Mesenchymal stem cell (in vitro differentiated cells and primary cell): ENCODE measurements at regions not wholly inside any gene's neighbourhood (a gene's known extent, or its start where the extent isn't known, plus 50 kb on each side); places are given as distances from the start of the nearest gene placed in this dataset.

Experiments used
- DNase-seq: peaks from one replicate; pipeline ENCODE4 v3.0.0-alpha.2; 2013
- H2AFZ ChIP-seq: one replicate; pipeline ENCODE4 v1.6.1; 2013; ENCODE audit warnings: low read depth, mild to moderate bottlenecking, control low read depth, inconsistent platforms, low read length, moderate library complexity
- H2AK5ac ChIP-seq: 2 replicates; pipeline ENCODE4 v1.6.1; 2013; ENCODE audit warnings: low read length, moderate library complexity, mild to moderate bottlenecking, inconsistent platforms; ENCODE audit not compliant: severe bottlenecking
- H2BK120ac ChIP-seq: one replicate; pipeline ENCODE4 v1.6.1; 2013; ENCODE audit warnings: low read depth, mild to moderate bottlenecking, inconsistent platforms, low read length, moderate library complexity
- H2BK12ac ChIP-seq, 2 experiments: one replicate each; pipeline ENCODE4 v1.6.1; 2013; ENCODE audit warnings: inconsistent platforms in 2 of 2, low read length in 2 of 2, mild to moderate bottlenecking in 2 of 2, moderate library complexity in 2 of 2, control low read depth in 1 of 2
- H2BK15ac ChIP-seq: one replicate; pipeline ENCODE4 v1.6.1; 2013; ENCODE audit warnings: mild to moderate bottlenecking, low read depth, inconsistent platforms; ENCODE audit not compliant: poor library complexity, severe bottlenecking
- H2BK5ac ChIP-seq: 2 replicates; pipeline ENCODE4 v1.6.1; 2013; ENCODE audit warnings: low read depth, mild to moderate bottlenecking, low read length, control low read depth, inconsistent platforms; ENCODE audit not compliant: poor library complexity, severe bottlenecking
- H3K14ac ChIP-seq, 2 experiments: one replicate each; pipeline ENCODE4 v1.6.1; 2013; ENCODE audit warnings: inconsistent platforms in 2 of 2, low read length in 2 of 2, control low read depth in 1 of 2, mild to moderate bottlenecking in 1 of 2, moderate library complexity in 1 of 2
- H3K18ac ChIP-seq, 2 experiments: one replicate each; pipeline ENCODE4 v1.6.1; 2013; ENCODE audit warnings: inconsistent platforms in 2 of 2, low read length in 2 of 2, control low read depth in 1 of 2, low read depth in 1 of 2, mild to moderate bottlenecking in 1 of 2
- H3K23ac ChIP-seq, 2 experiments: one replicate each; pipeline ENCODE4 v1.6.1; 2013; ENCODE audit warnings: inconsistent platforms in 2 of 2, low read length in 2 of 2, mild to moderate bottlenecking in 2 of 2, moderate library complexity in 2 of 2, control low read depth in 1 of 2
- H3K27ac ChIP-seq: 2 replicates; pipeline ENCODE4 v1.5.1; 2013; ENCODE audit warnings: mild to moderate bottlenecking, moderate library complexity, low read length, control low read depth, inconsistent platforms; ENCODE audit not compliant: poor library complexity, severe bottlenecking
- H3K27me3 ChIP-seq, 2 experiments: 2 replicates each; pipeline versions ENCODE4 v1.6.1 to v1.7.0; 2013; ENCODE audit warnings: low read length in 2 of 2, mild to moderate bottlenecking in 2 of 2, moderate library complexity in 2 of 2, control low read depth in 1 of 2, inconsistent platforms in 1 of 2; ENCODE audit not compliant: control insufficient read depth in 1 of 2, insufficient read depth in 1 of 2
- H3K36me3 ChIP-seq, 2 experiments: 2 replicates each; pipeline versions ENCODE4 v1.6.1 to v1.7.0; 2013; ENCODE audit warnings: low read length in 2 of 2, control low read depth in 1 of 2, inconsistent platforms in 1 of 2, low read depth in 1 of 2, mild to moderate bottlenecking in 1 of 2; ENCODE audit not compliant: insufficient read depth in 2 of 2, control insufficient read depth in 1 of 2
- H3K4ac ChIP-seq, 2 experiments: one replicate each; pipeline ENCODE4 v1.6.1; 2013; ENCODE audit warnings: inconsistent platforms in 2 of 2, low read length in 2 of 2, mild to moderate bottlenecking in 2 of 2, moderate library complexity in 2 of 2, control low read depth in 1 of 2, low read depth in 1 of 2
- H3K4me1 ChIP-seq: 2 replicates; pipeline ENCODE4 v1.6.1; 2013; ENCODE audit warnings: low read depth, low read length, control low read depth; ENCODE audit not compliant: control insufficient read depth, insufficient read depth
- H3K4me2 ChIP-seq: 2 replicates; pipeline ENCODE4 v1.6.1; 2013; ENCODE audit warnings: low read length, mild to moderate bottlenecking, inconsistent platforms; ENCODE audit not compliant: poor library complexity, severe bottlenecking
- H3K4me3 ChIP-seq, 2 experiments: 2 replicates each; pipeline versions ENCODE4 v1.5.1 to v1.7.0; 2013; ENCODE audit warnings: low read length in 2 of 2, mild to moderate bottlenecking in 2 of 2, control low read depth in 1 of 2, low read depth in 1 of 2; ENCODE audit not compliant: insufficient read depth in 1 of 2
- H3K79me1 ChIP-seq: replicated peaks from 2 replicates; pipeline ENCODE4 v1.6.1; 2013; ENCODE audit warnings: mild to moderate bottlenecking, control low read depth, low read length, inconsistent platforms; ENCODE audit not compliant: poor library complexity, severe bottlenecking
- H3K9ac ChIP-seq: 2 replicates; pipeline ENCODE4 v1.7.0; 2013; ENCODE audit warnings: mild to moderate bottlenecking, low read length, moderate library complexity
- H3K9me3 ChIP-seq: 2 replicates; pipeline ENCODE4 v1.7.0; 2013; ENCODE audit warnings: mild to moderate bottlenecking, low read length; ENCODE audit not compliant: control insufficient read depth
- H4K8ac ChIP-seq: one replicate; pipeline ENCODE4 v1.6.1; 2013; ENCODE audit warnings: inconsistent platforms, mild to moderate bottlenecking, low read length, moderate library complexity
- H4K91ac ChIP-seq: one replicate; pipeline ENCODE4 v1.6.1; 2013; ENCODE audit warnings: mild to moderate bottlenecking, low read length, inconsistent platforms
- whole genome bisulfite sequencing: methylation state at CpG from one replicate; pipeline ENCODE4 v1.1.7; 2013; ENCODE audit warnings: mixed read lengths; 5-methylcytosine and 5-hydroxymethylcytosine counted together

DNA sequence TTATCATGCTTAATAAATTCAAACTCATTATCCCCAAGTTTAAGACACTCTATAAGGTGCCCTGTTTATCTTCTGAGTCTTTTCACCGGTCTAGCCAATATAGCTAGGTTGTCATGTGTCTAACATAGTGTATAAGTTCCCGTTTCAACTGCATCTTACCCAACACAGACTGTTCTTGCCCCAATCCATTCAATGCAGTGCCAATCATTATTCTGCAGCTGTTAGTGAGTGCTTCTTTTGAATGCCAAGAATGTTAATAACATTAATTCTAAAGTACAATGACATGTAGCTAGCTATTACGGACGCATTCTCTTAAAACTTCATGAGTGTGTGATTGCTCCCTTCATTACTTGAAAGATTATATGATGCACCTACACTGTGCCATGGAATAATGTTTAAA is 646.4 kb upstream of the NR2F2 start:
- Histone ChIP-seq H3K27ac (no peak overlapping the region), H3K4me3 (no peak overlapping the region), H3K9ac (peak overlapping the region; percentile 57), H3K9me3 (no peaks in the 10 kb centered on the region), H3K79me1 (no peaks in the 10 kb centered on the region), H4K8ac (no peak overlapping the region), H3K36me3 (no peaks in the 10 kb centered on the region), H3K4ac (no peak overlapping the region), H3K4me2 (no peak overlapping the region), H2BK120ac (no peak overlapping the region), H3K14ac (no peak overlapping the region), H3K4me1 (no peaks in the 10 kb centered on the region), H3K23ac (no peak overlapping the region), H3K18ac (peak overlapping the region in 1 of 2 experiments; percentile 56), H2BK12ac (no peak overlapping the region), H4K91ac (no peak overlapping the region), H2BK5ac (no peak overlapping the region), H2BK15ac (no peak overlapping the region), H3K27me3 (no peaks in the 10 kb centered on the region), H2AK5ac (no peak overlapping the region), H2AFZ (no peak overlapping the region)
- DNase-seq, result no peak
- WGBS, result 100% methylated on average over 1 of the region's 4 CpGs

DNA sequence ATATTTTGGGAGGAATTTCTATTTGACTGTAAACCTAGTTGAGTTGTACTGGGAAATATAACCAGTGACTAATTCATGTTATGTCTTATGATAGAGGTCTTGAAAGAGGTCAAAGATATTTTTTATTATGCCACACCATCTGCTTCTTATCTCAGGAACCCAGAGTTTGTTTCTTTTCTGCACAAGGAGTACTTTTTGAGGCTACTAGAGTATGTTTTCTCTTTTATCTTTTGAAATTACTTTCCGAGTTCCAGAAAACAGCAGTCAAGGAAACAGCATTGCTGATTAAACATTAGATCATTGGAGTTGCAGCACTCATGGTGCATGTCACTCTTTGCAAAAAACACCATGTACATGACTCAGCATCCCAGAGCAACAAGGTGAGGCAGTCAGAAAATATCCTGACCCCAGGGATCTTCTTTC is 645.8 kb upstream of the NR2F2 start:
- Histone ChIP-seq H2BK5ac (no peak overlapping the region), H3K18ac (no peak overlapping the region), H3K23ac (no peak overlapping the region), H4K91ac (no peak overlapping the region), H3K4me3 (no peak overlapping the region), H2AK5ac (no peak overlapping the region), H3K79me1 (no peaks in the 10 kb centered on the region), H3K9me3 (no peaks in the 10 kb centered on the region), H2BK12ac (no peak overlapping the region), H3K9ac (peak overlapping the region; percentile 57), H3K36me3 (no peaks in the 10 kb centered on the region), H3K4me1 (no peaks in the 10 kb centered on the region), H2BK15ac (no peak overlapping the region), H4K8ac (no peak overlapping the region), H3K4ac (no peak overlapping the region), H3K27me3 (no peaks in the 10 kb centered on the region), H3K14ac (no peak overlapping the region), H3K27ac (peak overlapping the region; percentile 34), H2AFZ (no peak overlapping the region), H2BK120ac (no peak overlapping the region), H3K4me2 (no peak overlapping the region)
- 0% methylated on average over 1 of the region's 1 CpG for WGBS
- peak; percentile 65 for DNase-seq

DNA sequence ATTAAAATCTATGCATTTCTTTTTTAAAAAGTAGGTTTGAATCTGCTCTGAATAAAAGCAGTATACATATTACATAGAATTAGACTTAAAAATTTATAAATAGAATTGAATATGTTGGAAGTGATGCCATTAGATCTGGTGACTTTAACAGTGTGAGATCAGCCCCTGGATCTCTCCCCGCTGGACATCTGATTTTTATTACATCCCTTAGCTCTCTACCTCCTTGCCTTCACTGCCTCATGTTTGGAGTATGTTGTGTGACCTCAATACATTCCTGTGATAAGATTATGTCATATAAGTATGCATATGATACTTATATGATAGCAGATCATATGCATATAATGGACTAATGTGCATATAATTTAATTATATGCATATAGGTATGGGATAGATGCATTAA is 643.4 kb upstream of the NR2F2 start:
- WGBS, result 100% methylated on average over 1 of the region's 1 CpG
- Histone ChIP-seq H3K18ac (no peak overlapping the region), H3K4ac (no peak overlapping the region), H4K91ac (no peak overlapping the region), H3K79me1 (no peaks in the 10 kb centered on the region), H3K23ac (no peak overlapping the region), H2BK120ac (no peak overlapping the region), H2BK5ac (no peak overlapping the region), H3K4me2 (no peak overlapping the region), H3K14ac (no peak overlapping the region), H3K4me1 (no peaks in the 10 kb centered on the region), H2AFZ (no peak overlapping the region), H3K9me3 (peaks cover 3% of the 10 kb centered on the region), H3K9ac (no peak overlapping the region), H3K4me3 (no peak overlapping the region), H4K8ac (no peak overlapping the region), H2AK5ac (no peak overlapping the region), H3K36me3 (no peaks in the 10 kb centered on the region), H3K27me3 (no peaks in the 10 kb centered on the region), H3K27ac (no peak overlapping the region), H2BK15ac (no peak overlapping the region), H2BK12ac (no peak overlapping the region)
- DNase-seq, result no peak

DNA sequence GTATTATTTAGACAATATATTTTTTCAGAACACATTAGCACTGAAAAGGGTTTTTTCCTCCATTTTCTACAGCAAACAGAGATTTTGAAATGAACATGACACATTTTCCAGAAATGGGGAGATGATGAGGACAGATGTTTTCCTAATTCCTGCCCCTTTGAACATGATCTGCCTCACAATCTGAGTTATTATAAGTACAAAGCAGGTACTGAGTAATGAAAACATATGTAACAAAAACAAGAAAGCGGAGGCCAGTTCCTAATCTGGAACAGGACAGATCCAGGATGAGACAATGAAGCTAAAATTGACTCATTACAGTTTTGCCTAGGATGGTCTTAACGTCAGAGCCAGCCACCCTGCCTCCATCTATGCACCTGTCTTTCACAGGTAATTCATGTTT is 642.8 kb upstream of the NR2F2 start:
- Histone ChIP-seq H3K4ac (no peak overlapping the region), H3K18ac (no peak overlapping the region), H3K27ac (no peak overlapping the region), H3K9ac (no peak overlapping the region), H3K9me3 (peaks cover 8% of the 10 kb centered on the region), H2BK120ac (no peak overlapping the region), H2BK15ac (no peak overlapping the region), H3K27me3 (no peaks in the 10 kb centered on the region), H2AFZ (no peak overlapping the region), H4K8ac (no peak overlapping the region), H3K23ac (no peak overlapping the region), H2BK5ac (no peak overlapping the region), H2AK5ac (no peak overlapping the region), H3K4me1 (no peaks in the 10 kb centered on the region), H2BK12ac (no peak overlapping the region), H3K14ac (no peak overlapping the region), H3K4me3 (no peak overlapping the region), H3K36me3 (no peaks in the 10 kb centered on the region), H3K79me1 (no peaks in the 10 kb centered on the region), H3K4me2 (no peak overlapping the region), H4K91ac (no peak overlapping the region)
- 96% methylated on average over 2 of the region's 2 CpGs for WGBS
- DNase-seq, result no peak
